HG03354 (cell line): ENCODE measurements at regions not wholly inside any gene's neighbourhood (a gene's known extent, or its start where the extent isn't known, plus 50 kb on each side); places are given as distances from the start of the nearest gene placed in this dataset.
"Not testable (repeated sequence)": the region's sequence is repeated elsewhere in the genome, so short reads cannot be mapped to it uniquely, and the experiment has no call there.

Experiments
- ATAC-seq: cut with Tn5 transposase; IDR thresholded peaks from one replicate; pipeline ENCODE4 v1.9.1; 2021; ENCODE audit warnings: mild to moderate bottlenecking; ENCODE audit not compliant: unreplicated experiment, poor library complexity, severe bottlenecking

GRCh38 chr22:49524362-49524761, 303.3 kb downstream of the BRD1 start:
- ATAC-seq = no peak

- ATAC-seq = no peak
Measured at GRCh38 chr22:49523374-49524008, 304.2 kb downstream of the BRD1 start.

GRCh38 chr22:49522582-49523373, 304.9 kb downstream of the BRD1 start:
- no peak for ATAC-seq

GRCh38 chr22:49521787-49522224, 305.9 kb downstream of the BRD1 start:
- ATAC-seq = no peak

- no peak for ATAC-seq
Measured at GRCh38 chr22:49519117-49519737, 308.4 kb downstream of the BRD1 start.

GRCh38 chr22:49518436-49518970, 309.2 kb downstream of the BRD1 start:
- no peak for ATAC-seq

- ATAC-seq = no peak
Measured at GRCh38 chr22:49517667-49518185, 309.9 kb downstream of the BRD1 start.

GRCh38 chr22:49517211-49517610, 310.5 kb downstream of the BRD1 start:
- ATAC-seq = no peak

GRCh38 chr22:49515475-49515874, 312.2 kb downstream of the BRD1 start:
- no peak for ATAC-seq

- no peak for ATAC-seq
Measured at GRCh38 chr22:49514641-49515040, 313.0 kb downstream of the BRD1 start.

- no peak for ATAC-seq
Measured at GRCh38 chr22:49514211-49514610, 313.5 kb downstream of the BRD1 start.

- no peak for ATAC-seq
Measured at GRCh38 chr22:49513358-49513851, 314.3 kb downstream of the BRD1 start.

GRCh38 chr22:49512487-49513165, 315.0 kb downstream of the BRD1 start:
- ATAC-seq = no peak

GRCh38 chr22:49511393-49512189, 316.1 kb downstream of the BRD1 start:
- ATAC-seq = not testable (repeated sequence)

- no peak for ATAC-seq
Measured at GRCh38 chr22:49510718-49511117, 317.0 kb downstream of the BRD1 start.

GRCh38 chr22:49509016-49509415, 318.7 kb downstream of the BRD1 start:
- no peak for ATAC-seq

- ATAC-seq = no peak
Measured at GRCh38 chr22:49508561-49508960, 319.1 kb downstream of the BRD1 start.

- ATAC-seq = no peak
Measured at GRCh38 chr22:49507607-49508292, 319.9 kb downstream of the BRD1 start.
